ENCODE measurements at regions not wholly inside any gene's neighbourhood (a gene's known extent, or its start where the extent isn't known, plus 50 kb on each side); places are given as distances from the start of the nearest gene placed in this dataset.

DNA sequence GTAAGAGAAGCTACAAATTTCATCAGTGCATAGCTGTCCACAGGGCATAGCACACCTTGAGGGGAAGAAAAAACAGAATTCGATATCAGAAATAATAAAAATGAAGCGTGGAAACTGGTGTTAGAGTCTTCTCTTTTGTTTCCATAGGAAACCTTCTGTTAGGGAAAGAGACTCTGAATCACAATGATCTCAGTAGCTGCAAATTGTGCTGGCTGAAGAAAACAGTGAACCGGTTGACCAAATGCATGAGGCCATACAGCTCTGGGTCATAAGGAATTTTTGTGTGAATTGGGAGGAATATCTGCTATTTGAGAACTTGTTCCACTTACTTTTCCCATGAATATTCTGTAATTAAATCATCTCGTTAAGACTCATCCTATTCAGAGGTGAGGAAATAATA is 580.2 kb upstream of the NECTIN3 start:
- no peak for TF ChIP-seq ZNF274 (IDR thresholded peaks at IDR 0.05; ENCODE audit: low read depth, low read length)
- no peak for TF ChIP-seq SUZ12 (IDR thresholded peaks at IDR 0.05; ENCODE audit: extremely low read depth, insufficient read depth, insufficient read length)
- no peak for TF ChIP-seq YY1 (IDR thresholded peaks at IDR 0.05; ENCODE audit: insufficient read depth, insufficient read length)
- H3K9ac ChIP-seq (ENCODE audit: insufficient read length, low read depth) = no peak overlapping the region
- no peaks in the 10 kb centered on the region for H3K36me3 ChIP-seq (ENCODE audit: insufficient read depth, insufficient read length, low read length)
- no peak for DNase-seq (ENCODE audit: low read depth, low spot score)
- H3K4me3 ChIP-seq (ENCODE audit: insufficient read length, low read depth) = no peak overlapping the region
- no peaks in the 10 kb centered on the region for H3K27me3 ChIP-seq (ENCODE audit: insufficient read depth, insufficient read length)
- H3K9me3 ChIP-seq (ENCODE audit: insufficient read depth, low read length) = peaks cover 21% of the 10 kb centered on the region
- peaks cover 2% of the 10 kb centered on the region for H3K4me1 ChIP-seq (ENCODE audit: insufficient read depth, insufficient read length)

DNA sequence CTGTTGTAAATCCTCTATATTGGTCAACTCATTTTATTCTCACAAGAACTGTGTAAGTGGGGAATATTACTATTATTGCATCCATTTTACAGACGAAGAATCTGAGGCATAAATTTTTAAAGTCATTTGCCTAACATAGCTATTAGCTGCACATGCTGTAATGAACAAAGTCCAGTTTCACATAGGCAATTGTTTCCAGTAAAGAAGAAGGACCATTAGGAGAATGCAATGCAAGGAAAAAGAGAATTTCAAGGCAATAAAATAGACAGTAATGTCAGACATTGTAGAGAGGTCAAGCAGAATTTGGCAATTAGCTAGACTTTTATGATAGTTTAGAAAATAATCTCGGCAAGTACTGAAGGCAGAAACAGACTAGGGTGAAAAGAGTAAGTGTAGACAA is 578.7 kb upstream of the NECTIN3 start:
- no peak for DNase-seq (ENCODE audit: low read depth, low spot score)
- H3K27me3 ChIP-seq (ENCODE audit: insufficient read depth, insufficient read length) = no peaks in the 10 kb centered on the region
- peaks cover 7% of the 10 kb centered on the region for H3K9me3 ChIP-seq (ENCODE audit: insufficient read depth, low read length)
- no peak for TF ChIP-seq YY1 (IDR thresholded peaks at IDR 0.05; ENCODE audit: insufficient read depth, insufficient read length)
- no peak for TF ChIP-seq SUZ12 (IDR thresholded peaks at IDR 0.05; ENCODE audit: extremely low read depth, insufficient read depth, insufficient read length)
- no peak for TF ChIP-seq ZNF274 (IDR thresholded peaks at IDR 0.05; ENCODE audit: low read depth, low read length)
- H3K4me3 ChIP-seq (ENCODE audit: insufficient read length, low read depth) = no peak overlapping the region
- H3K36me3 ChIP-seq (ENCODE audit: insufficient read depth, insufficient read length, low read length) = no peaks in the 10 kb centered on the region
- H3K9ac ChIP-seq (ENCODE audit: insufficient read length, low read depth) = no peak overlapping the region
- peaks cover 2% of the 10 kb centered on the region for H3K4me1 ChIP-seq (ENCODE audit: insufficient read depth, insufficient read length)

DNA sequence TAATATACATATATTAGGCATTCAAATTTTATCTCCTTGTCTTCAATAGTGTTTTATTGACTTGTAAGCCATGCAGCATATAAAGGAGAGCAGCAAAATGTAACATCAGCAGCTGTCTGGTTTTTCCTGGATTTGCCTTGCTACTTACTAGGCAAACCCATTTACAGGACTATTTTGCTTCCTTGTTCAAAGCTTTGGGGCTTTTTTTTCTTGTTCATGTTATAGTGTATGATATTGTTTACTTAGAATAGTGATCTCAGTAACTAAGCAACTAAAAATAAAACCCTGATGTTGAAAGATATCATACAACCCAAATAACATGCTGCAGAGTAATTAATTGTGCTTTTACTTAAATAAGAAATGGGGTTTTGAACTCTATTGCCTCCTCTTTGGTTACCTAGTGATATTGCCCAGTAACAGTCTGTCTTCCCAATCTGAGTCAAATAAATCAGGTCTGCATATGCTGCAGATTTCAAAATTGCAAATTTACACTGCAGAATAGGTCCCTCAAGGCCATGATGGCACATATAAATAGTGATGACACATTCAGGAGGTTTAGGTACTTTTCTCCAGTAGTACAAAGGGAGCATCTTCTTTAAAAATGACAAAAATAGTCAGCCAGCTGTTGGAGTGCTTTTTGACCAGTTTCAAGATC is 578.1 kb upstream of the NECTIN3 start:
- DNase-seq (ENCODE audit: low read depth, low spot score) = no peak
- Histone ChIP-seq H3K9ac (ENCODE audit: insufficient read length, low read depth) (no peak overlapping the region), H3K9me3 (ENCODE audit: insufficient read depth, low read length) (peaks cover 5% of the 10 kb centered on the region), H3K36me3 (ENCODE audit: insufficient read depth, insufficient read length, low read length) (no peaks in the 10 kb centered on the region), H3K4me3 (ENCODE audit: insufficient read length, low read depth) (no peak overlapping the region), H3K4me1 (ENCODE audit: insufficient read depth, insufficient read length) (peaks cover 2% of the 10 kb centered on the region), H3K27me3 (ENCODE audit: insufficient read depth, insufficient read length) (no peaks in the 10 kb centered on the region)
- TF ChIP-seq ZNF274 (IDR thresholded peaks at IDR 0.05; ENCODE audit: low read depth, low read length) = no peak
- TF ChIP-seq YY1 (IDR thresholded peaks at IDR 0.05; ENCODE audit: insufficient read depth, insufficient read length) = no peak
- TF ChIP-seq SUZ12 (IDR thresholded peaks at IDR 0.05; ENCODE audit: extremely low read depth, insufficient read depth, insufficient read length) = no peak

DNA sequence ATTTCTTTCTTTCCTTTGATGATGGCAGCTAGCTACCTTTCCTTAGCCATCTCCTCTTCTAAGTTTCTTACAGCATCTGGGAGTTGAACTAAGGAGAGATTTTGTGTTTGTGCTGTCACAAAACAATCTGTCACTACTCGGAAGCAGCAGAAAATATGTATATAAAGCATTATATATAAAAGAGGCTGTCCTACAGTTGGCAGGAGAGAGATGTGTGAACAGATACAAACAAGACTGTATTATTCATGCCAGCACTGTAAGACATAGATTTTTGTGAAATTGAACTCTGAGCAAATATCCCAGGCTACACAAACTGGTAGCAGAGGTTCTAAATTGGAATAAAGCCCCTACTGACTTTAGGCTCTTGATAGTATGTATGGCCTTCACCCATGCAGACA is 577.5 kb upstream of the NECTIN3 start:
- H3K27me3 ChIP-seq (ENCODE audit: insufficient read depth, insufficient read length) = no peaks in the 10 kb centered on the region
- TF ChIP-seq YY1 (IDR thresholded peaks at IDR 0.05; ENCODE audit: insufficient read depth, insufficient read length) (no peak), SUZ12 (IDR thresholded peaks at IDR 0.05; ENCODE audit: extremely low read depth, insufficient read depth, insufficient read length) (no peak), ZNF274 (IDR thresholded peaks at IDR 0.05; ENCODE audit: low read depth, low read length) (no peak)
- no peak for DNase-seq (ENCODE audit: low read depth, low spot score)
- H3K36me3 ChIP-seq (ENCODE audit: insufficient read depth, insufficient read length, low read length) = no peaks in the 10 kb centered on the region
- no peak overlapping the region for H3K9ac ChIP-seq (ENCODE audit: insufficient read length, low read depth)
- H3K4me3 ChIP-seq (ENCODE audit: insufficient read length, low read depth) = no peak overlapping the region
- H3K4me1 ChIP-seq (ENCODE audit: insufficient read depth, insufficient read length) = peaks cover 2% of the 10 kb centered on the region
- peaks cover 5% of the 10 kb centered on the region for H3K9me3 ChIP-seq (ENCODE audit: insufficient read depth, low read length)

DNA sequence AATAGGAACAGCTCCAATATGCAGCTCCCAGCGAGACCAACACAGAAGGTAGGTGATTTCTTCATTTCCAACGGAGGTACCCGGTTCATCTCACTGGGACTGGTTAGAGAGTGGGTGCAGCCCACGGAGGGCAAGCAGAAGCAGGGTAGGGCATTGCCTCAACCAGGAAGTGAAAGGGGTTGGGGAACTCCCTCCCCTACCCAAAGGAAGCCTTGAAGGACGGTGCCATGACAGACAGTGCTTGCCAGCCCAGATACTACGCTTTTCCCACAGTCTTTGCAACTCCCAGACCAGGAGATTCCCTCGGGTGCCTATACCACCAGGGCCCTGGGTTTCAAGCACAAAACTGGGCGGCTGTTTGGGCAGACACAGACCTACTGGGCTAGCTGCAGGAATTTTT is 576.9 kb upstream of the NECTIN3 start:
- TF ChIP-seq SUZ12 (IDR thresholded peaks at IDR 0.05; ENCODE audit: extremely low read depth, insufficient read depth, insufficient read length) (no peak), YY1 (IDR thresholded peaks at IDR 0.05; ENCODE audit: insufficient read depth, insufficient read length) (no peak), ZNF274 (IDR thresholded peaks at IDR 0.05; ENCODE audit: low read depth, low read length) (no peak)
- Histone ChIP-seq H3K4me1 (ENCODE audit: insufficient read depth, insufficient read length) (peaks cover 2% of the 10 kb centered on the region), H3K9ac (ENCODE audit: insufficient read length, low read depth) (no peak overlapping the region), H3K36me3 (ENCODE audit: insufficient read depth, insufficient read length, low read length) (no peaks in the 10 kb centered on the region), H3K4me3 (ENCODE audit: insufficient read length, low read depth) (no peak overlapping the region), H3K9me3 (ENCODE audit: insufficient read depth, low read length) (peaks cover 5% of the 10 kb centered on the region), H3K27me3 (ENCODE audit: insufficient read depth, insufficient read length) (no peaks in the 10 kb centered on the region)
- DNase-seq (ENCODE audit: low read depth, low spot score) = no peak

DNA sequence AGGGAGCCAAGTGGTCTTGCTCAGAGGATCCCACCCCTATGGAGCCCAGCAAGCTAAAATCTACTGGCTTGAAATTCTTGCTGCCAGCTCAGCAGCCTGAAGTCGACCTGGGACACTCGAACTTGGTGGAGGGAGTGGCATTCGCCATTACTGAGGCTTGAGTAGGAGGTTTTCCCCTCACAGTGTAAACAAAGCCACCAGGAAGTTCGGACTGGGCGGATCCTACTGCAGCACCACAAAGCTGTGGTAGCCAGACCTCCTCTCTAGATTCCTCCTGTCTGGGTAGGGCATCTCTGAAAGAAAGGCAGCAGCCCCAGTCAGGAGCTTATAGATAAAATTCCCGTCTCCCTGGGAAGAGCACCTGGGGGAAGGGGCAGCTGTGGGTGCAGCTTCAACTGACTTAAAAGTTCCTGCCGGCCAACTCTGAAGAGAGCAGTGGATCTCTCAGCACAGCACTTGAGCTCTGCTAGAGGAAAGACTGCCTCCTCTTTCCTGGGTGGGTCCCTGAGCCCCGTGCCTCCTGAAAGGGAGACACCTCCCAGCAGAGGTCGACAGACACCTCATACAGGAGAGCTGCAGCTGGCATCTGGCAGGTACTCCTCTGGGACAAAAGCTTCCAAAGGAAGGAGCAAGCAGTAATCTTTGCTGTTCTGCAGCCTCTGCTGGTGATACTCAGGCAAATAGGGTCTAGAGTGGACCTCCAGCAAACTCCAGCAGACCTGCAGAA is 576.3 kb upstream of the NECTIN3 start:
- DNase-seq (ENCODE audit: low read depth, low spot score) = no peak
- TF ChIP-seq SUZ12 (IDR thresholded peaks at IDR 0.05; ENCODE audit: extremely low read depth, insufficient read depth, insufficient read length) (no peak), YY1 (IDR thresholded peaks at IDR 0.05; ENCODE audit: insufficient read depth, insufficient read length) (no peak), ZNF274 (IDR thresholded peaks at IDR 0.05; ENCODE audit: low read depth, low read length) (no peak)
- Histone ChIP-seq H3K9ac (ENCODE audit: insufficient read length, low read depth) (no peak overlapping the region), H3K36me3 (ENCODE audit: insufficient read depth, insufficient read length, low read length) (no peaks in the 10 kb centered on the region), H3K27me3 (ENCODE audit: insufficient read depth, insufficient read length) (no peaks in the 10 kb centered on the region), H3K9me3 (ENCODE audit: insufficient read depth, low read length) (peaks cover 5% of the 10 kb centered on the region), H3K4me3 (ENCODE audit: insufficient read length, low read depth) (no peak overlapping the region), H3K4me1 (ENCODE audit: insufficient read depth, insufficient read length) (peaks cover 2% of the 10 kb centered on the region)

DNA sequence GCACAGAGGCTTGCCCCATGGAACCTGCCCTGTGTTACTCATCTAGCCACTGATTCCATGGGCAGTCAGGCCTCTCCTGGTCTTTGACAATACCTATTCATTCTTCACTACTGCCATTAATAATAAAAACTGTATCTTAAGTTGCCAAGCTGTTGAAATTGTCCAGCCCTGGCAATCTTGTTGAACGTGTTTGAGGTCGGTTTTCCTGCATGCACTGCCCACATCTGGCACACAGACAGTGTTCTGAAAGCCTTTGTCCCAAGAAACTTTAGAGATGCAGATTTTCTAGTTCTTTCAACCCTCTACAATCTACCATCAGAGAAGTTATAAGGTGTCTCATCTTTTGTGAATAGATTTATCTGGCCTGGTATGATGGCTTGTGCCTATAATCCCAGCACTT is 567.2 kb upstream of the NECTIN3 start:
- Histone ChIP-seq H3K9me3 (ENCODE audit: insufficient read depth, low read length) (no peaks in the 10 kb centered on the region), H3K9ac (ENCODE audit: insufficient read length, low read depth) (no peak overlapping the region), H3K4me1 (ENCODE audit: insufficient read depth, insufficient read length) (no peaks in the 10 kb centered on the region), H3K27me3 (ENCODE audit: insufficient read depth, insufficient read length) (no peaks in the 10 kb centered on the region), H3K4me3 (ENCODE audit: insufficient read length, low read depth) (no peak overlapping the region), H3K36me3 (ENCODE audit: insufficient read depth, insufficient read length, low read length) (no peaks in the 10 kb centered on the region)
- no peak for TF ChIP-seq SUZ12 (IDR thresholded peaks at IDR 0.05; ENCODE audit: extremely low read depth, insufficient read depth, insufficient read length)
- TF ChIP-seq YY1 (IDR thresholded peaks at IDR 0.05; ENCODE audit: insufficient read depth, insufficient read length) = no peak
- no peak for TF ChIP-seq ZNF274 (IDR thresholded peaks at IDR 0.05; ENCODE audit: low read depth, low read length)
- no peak for DNase-seq (ENCODE audit: low read depth, low spot score)

Data from NT2/D1 (cell line).